Esophagus muscularis mucosa (tissue), 4 donors: ENCODE measurements at regions not wholly inside any gene's neighbourhood (a gene's known extent, or its start where the extent isn't known, plus 50 kb on each side); places are given as distances from the start of the nearest gene placed in this dataset.

Experiments
- DNase-seq: peaks from one replicate; pipeline ENCODE4 v3.0.0-alpha.2; 2017; ENCODE audit errors: extremely low spot score
- H3K27ac ChIP-seq, 4 donors: fragments of 200-600 bp; sonication (generic); replicated peaks in 1 of 4; 1 replicate in 3 of 4; 2 replicates in 1 of 4; pipeline ENCODE4 v1.5.1; 2016 to 2019; ENCODE audit warnings: mild to moderate bottlenecking in 1 of 4
- H3K27me3 ChIP-seq, 4 donors: fragments of 200-600 bp; sonication (generic); one replicate each; pipeline versions ENCODE4 v1.5.1 to v1.6.0; 2016 to 2019
- H3K36me3 ChIP-seq, 4 donors: fragments of 200-600 bp; sonication (generic); one replicate each; pipeline ENCODE4 v1.5.1; 2016 to 2019
- H3K4me1 ChIP-seq, 4 donors: fragments of 200-600 bp; sonication (generic); one replicate each; pipeline ENCODE4 v1.5.1; 2016 to 2019
- H3K4me3 ChIP-seq, 4 donors: fragments of 200-600 bp; sonication (generic); 1 replicate in 2 of 4; 2 replicates in 2 of 4; pipeline ENCODE4 v1.5.1; 2016 to 2019; ENCODE audit warnings: mild to moderate bottlenecking in 4 of 4, moderate library complexity in 1 of 4
- H3K9me3 ChIP-seq, 4 donors: fragments of 200-600 bp; sonication (generic); 1 replicate in 3 of 4; 2 replicates in 1 of 4; pipeline ENCODE4 v1.5.1; 2016 to 2019
- CTCF ChIP-seq, 3 experiments: fragments of 200-600 bp in 2 of 3; fragments of 450-650 bp in 1 of 3; sonication (generic) in 2 of 3; IDR thresholded peaks; one replicate each; pipeline ENCODE4 v1.5.1; 2017 to 2019; ENCODE audit warnings: antibody characterized with exemption in 3 of 3, mild to moderate bottlenecking in 2 of 3, moderate library complexity in 1 of 3
- EP300 ChIP-seq: sonication (generic); formaldehyde crosslinking; IDR thresholded peaks from one replicate; pipeline ENCODE4 v1.6.1; 2017; ENCODE audit warnings: antibody characterized with exemption
- POLR2A ChIP-seq: fragments of 450-650 bp; IDR thresholded peaks from one replicate; pipeline ENCODE4 v1.6.1; 2017; ENCODE audit warnings: antibody characterized with exemption, moderate library complexity, mild to moderate bottlenecking, low read depth
- POLR2AphosphoS5 ChIP-seq, 2 donors: sonication (generic); formaldehyde crosslinking; IDR thresholded peaks; one replicate each; pipeline ENCODE4 v1.6.1; 2017; ENCODE audit warnings: antibody characterized with exemption in 2 of 2
- WGBS: methylation state at CpG from one replicate; pipeline ENCODE4 v1.1.5; 2018; 5-methylcytosine and 5-hydroxymethylcytosine counted together
- intact Hi-C: fragments of 100-400 bp; cut with DNase I; formaldehyde crosslinking; loops from one replicate; pipeline ENCODE4 v1.15.1; 2023

GRCh38 chr11:96523656-96524055, 133.8 kb downstream of the JRKL start:
- peaks cover 0 to 4% (median 0%) of the 10 kb centered on the region in 4 donors for H3K27me3 ChIP-seq
- no peak for DNase-seq
- H3K4me3 ChIP-seq, result no peak overlapping the region
- 77% methylated on average over 2 of the region's 2 CpGs for WGBS
- H3K36me3 ChIP-seq, result no peaks in the 10 kb centered on the region
- H3K9me3 ChIP-seq, result peaks cover 0 to 13% (median 0%) of the 10 kb centered on the region in 4 donors
- TF ChIP-seq EP300 (no peak), POLR2A (no peak), CTCF (IDR thresholded peaks at IDR 0.05) (no peak), POLR2AphosphoS5 (IDR thresholded peaks at IDR 0.05) (no peak)
- H3K27ac ChIP-seq, result no peak overlapping the region
- intact Hi-C loops, result no loop called here
- no peaks in the 10 kb centered on the region for H3K4me1 ChIP-seq

GRCh38 chr11:96524475-96524874, 134.7 kb downstream of the JRKL start:
- H3K27me3 ChIP-seq, result peaks cover 0 to 4% (median 0%) of the 10 kb centered on the region in 4 donors
- DNase-seq, result no peak
- TF ChIP-seq POLR2AphosphoS5 (IDR thresholded peaks at IDR 0.05) (no peak), CTCF (IDR thresholded peaks at IDR 0.05) (no peak), EP300 (no peak)
- no peaks in the 10 kb centered on the region for H3K4me1 ChIP-seq
- whole genome bisulfite sequencing, result 67% methylated on average over 1 of the region's 1 CpG
- peaks cover 0 to 15% (median 0%) of the 10 kb centered on the region in 4 donors for H3K9me3 ChIP-seq
- no peak overlapping the region for H3K27ac ChIP-seq
- intact Hi-C loops, result no loop called here
- no peak overlapping the region for H3K4me3 ChIP-seq
- no peaks in the 10 kb centered on the region for H3K36me3 ChIP-seq

- Histone ChIP-seq H3K4me3 (no peak overlapping the region), H3K36me3 (no peaks in the 10 kb centered on the region), H3K9me3 (peaks cover 0 to 5% (median 2%) of the 10 kb centered on the region in 4 donors), H3K4me1 (no peaks in the 10 kb centered on the region), H3K27ac (no peak overlapping the region), H3K27me3 (peaks cover 0 to 4% (median 0%) of the 10 kb centered on the region in 4 donors)
- 63% methylated on average over 1 of the region's 1 CpG for WGBS
- no peak for TF ChIP-seq CTCF (IDR thresholded peaks at IDR 0.05)
- TF ChIP-seq EP300, result no peak
- TF ChIP-seq POLR2AphosphoS5 (IDR thresholded peaks at IDR 0.05), result no peak
- no peak for TF ChIP-seq POLR2A
- intact Hi-C loops, result no loop called here
- DNase-seq, result no peak
Measured at GRCh38 chr11:96530473-96530872, 140.7 kb downstream of the JRKL start.

GRCh38 chr11:96538104-96538503, 148.3 kb downstream of the JRKL start:
- no peak overlapping the region for H3K4me3 ChIP-seq
- H3K36me3 ChIP-seq, result no peaks in the 10 kb centered on the region
- H3K27me3 ChIP-seq, result no peaks in the 10 kb centered on the region
- peaks cover 0 to 15% (median 8%) of the 10 kb centered on the region in 4 donors for H3K4me1 ChIP-seq
- intact Hi-C loops, result no loop called here
- H3K27ac ChIP-seq, result no peak overlapping the region
- no peak for DNase-seq
- no peaks in the 10 kb centered on the region for H3K9me3 ChIP-seq
- WGBS, result 84% methylated on average over 4 of the region's 4 CpGs
- no peak for TF ChIP-seq CTCF (IDR thresholded peaks at IDR 0.05)
- no peak for TF ChIP-seq EP300
- no peak for TF ChIP-seq POLR2AphosphoS5 (IDR thresholded peaks at IDR 0.05)
- no peak for TF ChIP-seq POLR2A

- H3K4me1 ChIP-seq, result peaks cover 0 to 15% (median 8%) of the 10 kb centered on the region in 4 donors
- H3K27me3 ChIP-seq, result no peaks in the 10 kb centered on the region
- no peak overlapping the region for H3K4me3 ChIP-seq
- no peaks in the 10 kb centered on the region for H3K36me3 ChIP-seq
- no peak overlapping the region for H3K27ac ChIP-seq
- DNase-seq, result no peak
- intact Hi-C loops, result no loop called here
- TF ChIP-seq POLR2AphosphoS5 (IDR thresholded peaks at IDR 0.05) (no peak), EP300 (no peak), CTCF (IDR thresholded peaks at IDR 0.05) (no peak), POLR2A (no peak)
- H3K9me3 ChIP-seq, result no peaks in the 10 kb centered on the region
Measured at GRCh38 chr11:96538622-96539021, 148.8 kb downstream of the JRKL start.
